Uterus (tissue), 3 donors: ENCODE measurements at regions not wholly inside any gene's neighbourhood (a gene's known extent, or its start where the extent isn't known, plus 50 kb on each side); places are given as distances from the start of the nearest gene placed in this dataset.

Source experiments
- DNase-seq, 2 donors: peaks; one replicate each; pipeline ENCODE4 v3.0.0-alpha.2; 2019 to 2020
- H3K27ac ChIP-seq, 2 donors: fragments of 200-600 bp; sonication (generic); 1 replicate in 1 of 2; 2 replicates in 1 of 2; pipeline ENCODE4 v1.5.1; 2016 to 2018
- H3K27me3 ChIP-seq, 2 donors: fragments of 200-600 bp; sonication (generic); one replicate each; pipeline ENCODE4 v1.5.1; 2018 to 2019; ENCODE audit warnings: control low read depth in 1 of 2
- H3K36me3 ChIP-seq, 2 donors: fragments of 200-600 bp; sonication (generic); one replicate each; pipeline ENCODE4 v1.5.1; 2019; ENCODE audit warnings: control low read depth in 1 of 2
- H3K4me1 ChIP-seq, 2 donors: fragments of 200-600 bp; sonication (generic); one replicate each; pipeline ENCODE4 v1.5.1; 2018 to 2019; ENCODE audit warnings: control low read depth in 1 of 2
- H3K4me3 ChIP-seq, 2 donors: fragments of 200-600 bp; sonication (generic); 1 replicate in 1 of 2; 2 replicates in 1 of 2; pipeline ENCODE4 v1.5.1; 2018 to 2019; ENCODE audit warnings: mild to moderate bottlenecking in 1 of 2
- H3K9me3 ChIP-seq, 2 donors: fragments of 200-600 bp; sonication (generic); one replicate each; pipeline ENCODE4 v1.5.1; 2019; ENCODE audit warnings: control low read depth in 1 of 2
- CTCF ChIP-seq, 4 experiments: fragments of 200-600 bp in 2 of 4; fragments of 450-650 bp in 2 of 4; sonication (generic) in 2 of 4; IDR thresholded peaks; one replicate each; pipeline ENCODE4 v1.5.1; 2016 to 2019; ENCODE audit warnings: antibody characterized with exemption in 4 of 4, mild to moderate bottlenecking in 2 of 4, moderate library complexity in 1 of 4
- POLR2A ChIP-seq, 2 donors: fragments of 450-650 bp; IDR thresholded peaks; one replicate each; pipeline ENCODE4 v1.6.1; 2016; ENCODE audit warnings: antibody characterized with exemption in 2 of 2, mild to moderate bottlenecking in 1 of 2, moderate library complexity in 1 of 2
- intact Hi-C: fragments of 100-400 bp; cut with DNase I; formaldehyde crosslinking; loops from one replicate; pipeline ENCODE4 v1.15.1; 2023; ENCODE audit warnings: low total_unique reads
- donor health status: DM: yes; HTN: yes; CAD: no.

DNA sequence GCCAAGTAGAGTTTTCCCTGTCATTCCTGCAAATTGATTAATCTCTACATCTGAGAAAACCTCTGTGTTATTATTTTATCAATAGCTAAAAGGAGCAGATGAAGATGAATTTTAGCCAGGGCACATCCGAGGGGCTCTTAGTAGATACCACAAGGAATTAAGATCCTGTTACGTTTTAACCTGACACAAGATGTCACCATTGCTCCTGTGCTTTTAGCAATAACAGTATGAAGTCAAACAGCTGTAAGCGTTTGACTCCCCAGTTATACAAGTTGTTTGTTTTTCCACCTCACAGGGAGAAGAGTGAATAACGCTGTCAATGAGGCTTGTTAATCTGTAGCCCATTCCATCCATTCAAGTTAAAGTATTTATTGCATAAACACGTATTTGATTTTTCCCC is 76.0 kb upstream of the AP1S2 start:
- TF ChIP-seq POLR2A (IDR thresholded peaks at IDR 0.05) (no peak), CTCF (IDR thresholded peaks at IDR 0.05) (peak in 2 of 4 experiments; percentile 12 to 22)
- Histone ChIP-seq H3K27me3 (no peaks in the 10 kb centered on the region), H3K9me3 (no peaks in the 10 kb centered on the region), H3K27ac (no peak overlapping the region), H3K4me1 (no peaks in the 10 kb centered on the region), H3K4me3 (no peak overlapping the region), H3K36me3 (no peaks in the 10 kb centered on the region)
- no peak for DNase-seq
- intact Hi-C loops, result no loop called here

- H3K4me3 ChIP-seq, result no peak overlapping the region
- no peaks in the 10 kb centered on the region for H3K27me3 ChIP-seq
- H3K27ac ChIP-seq, result no peak overlapping the region
- no peak for DNase-seq
- H3K4me1 ChIP-seq, result no peaks in the 10 kb centered on the region
- TF ChIP-seq POLR2A (IDR thresholded peaks at IDR 0.05) (no peak), CTCF (IDR thresholded peaks at IDR 0.05) (no peak)
- no peaks in the 10 kb centered on the region for H3K36me3 ChIP-seq
- intact Hi-C loops, result no loop called here
- no peaks in the 10 kb centered on the region for H3K9me3 ChIP-seq
These were observed 74.6 kb upstream of the AP1S2 start for GRCh38 chrX:15929194-15929593.

DNA sequence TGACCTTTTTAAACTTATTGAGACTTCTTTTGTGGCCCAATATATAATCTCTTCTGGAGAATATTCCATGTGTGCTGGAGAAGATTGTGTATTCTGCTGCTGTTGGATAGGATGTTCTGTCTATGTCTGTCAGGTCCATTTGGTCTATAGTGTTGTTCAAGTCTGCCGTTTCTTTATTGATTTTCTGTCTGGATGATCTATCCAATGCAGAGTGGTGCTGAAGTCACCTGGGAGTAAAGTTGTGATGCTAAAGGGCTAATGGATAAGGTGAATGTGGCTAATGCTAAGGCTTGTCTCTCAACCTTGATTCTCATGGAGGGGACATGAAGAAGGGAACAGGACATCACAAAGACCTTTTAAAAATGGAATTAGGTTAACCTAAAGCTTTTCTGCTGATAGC is 72.0 kb upstream of the AP1S2 start:
- no peak overlapping the region for H3K27ac ChIP-seq
- intact Hi-C loops, result no loop called here
- H3K36me3 ChIP-seq, result no peaks in the 10 kb centered on the region
- no peaks in the 10 kb centered on the region for H3K27me3 ChIP-seq
- H3K4me1 ChIP-seq, result no peaks in the 10 kb centered on the region
- H3K4me3 ChIP-seq, result no peak overlapping the region
- DNase-seq, result no peak
- H3K9me3 ChIP-seq, result no peaks in the 10 kb centered on the region
- TF ChIP-seq CTCF (IDR thresholded peaks at IDR 0.05), result no peak
- TF ChIP-seq POLR2A (IDR thresholded peaks at IDR 0.05), result no peak

GRCh38 chrX:15918003-15918402 is 63.4 kb upstream of the AP1S2 start:
- no peak for DNase-seq
- Histone ChIP-seq H3K27me3 (no peaks in the 10 kb centered on the region), H3K4me1 (no peaks in the 10 kb centered on the region), H3K27ac (no peak overlapping the region), H3K9me3 (no peaks in the 10 kb centered on the region), H3K4me3 (no peak overlapping the region), H3K36me3 (no peaks in the 10 kb centered on the region)
- no peak for TF ChIP-seq CTCF (IDR thresholded peaks at IDR 0.05)
- no peak for TF ChIP-seq POLR2A (IDR thresholded peaks at IDR 0.05)
- intact Hi-C loops, result no loop called here

DNA sequence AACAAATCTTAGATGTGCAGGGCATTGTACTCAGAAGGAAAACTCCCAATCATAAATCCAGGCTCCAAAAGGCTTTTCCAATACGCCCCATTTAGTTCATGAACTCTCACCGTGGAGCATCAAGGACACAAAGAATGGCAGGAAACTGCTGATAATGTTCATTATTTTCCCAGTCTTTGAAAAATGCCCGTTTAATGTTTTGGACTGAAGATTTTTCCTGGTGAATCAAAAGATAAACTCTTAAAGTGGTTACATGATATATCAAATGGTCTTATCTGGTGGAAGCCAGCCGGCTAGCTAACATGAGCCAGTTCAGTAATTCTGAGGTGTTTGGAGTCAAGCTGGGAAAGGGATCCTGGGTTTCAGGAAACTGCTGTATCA is 62.1 kb upstream of the AP1S2 start:
- no peak overlapping the region for H3K27ac ChIP-seq
- no peaks in the 10 kb centered on the region for H3K9me3 ChIP-seq
- no peak for DNase-seq
- H3K4me3 ChIP-seq, result no peak overlapping the region
- H3K36me3 ChIP-seq, result no peaks in the 10 kb centered on the region
- H3K4me1 ChIP-seq, result no peaks in the 10 kb centered on the region
- no peaks in the 10 kb centered on the region for H3K27me3 ChIP-seq
- intact Hi-C loops, result no loop called here
- TF ChIP-seq POLR2A (IDR thresholded peaks at IDR 0.05) (no peak), CTCF (IDR thresholded peaks at IDR 0.05) (no peak)
